ENCODE measurements at regions not wholly inside any gene's neighbourhood (a gene's known extent, or its start where the extent isn't known, plus 50 kb on each side); places are given as distances from the start of the nearest gene placed in this dataset.

- TF ChIP-seq CTCF (conservative IDR thresholded peaks at IDR 0.05; ENCODE audit: low read depth, low read length): no peak
- no peak for TF ChIP-seq EZH2 (IDR thresholded peaks at IDR 0.05; ENCODE audit: borderline replicate concordance, low read depth, low read length, poor library complexity, severe bottlenecking)
These were observed 129.1 kb downstream of the ERMARD start for GRCh38 chr6:169880516-169880915.
